ENCODE measurements at regions not wholly inside any gene's neighbourhood (a gene's known extent, or its start where the extent isn't known, plus 50 kb on each side); places are given as distances from the start of the nearest gene placed in this dataset.

DNA sequence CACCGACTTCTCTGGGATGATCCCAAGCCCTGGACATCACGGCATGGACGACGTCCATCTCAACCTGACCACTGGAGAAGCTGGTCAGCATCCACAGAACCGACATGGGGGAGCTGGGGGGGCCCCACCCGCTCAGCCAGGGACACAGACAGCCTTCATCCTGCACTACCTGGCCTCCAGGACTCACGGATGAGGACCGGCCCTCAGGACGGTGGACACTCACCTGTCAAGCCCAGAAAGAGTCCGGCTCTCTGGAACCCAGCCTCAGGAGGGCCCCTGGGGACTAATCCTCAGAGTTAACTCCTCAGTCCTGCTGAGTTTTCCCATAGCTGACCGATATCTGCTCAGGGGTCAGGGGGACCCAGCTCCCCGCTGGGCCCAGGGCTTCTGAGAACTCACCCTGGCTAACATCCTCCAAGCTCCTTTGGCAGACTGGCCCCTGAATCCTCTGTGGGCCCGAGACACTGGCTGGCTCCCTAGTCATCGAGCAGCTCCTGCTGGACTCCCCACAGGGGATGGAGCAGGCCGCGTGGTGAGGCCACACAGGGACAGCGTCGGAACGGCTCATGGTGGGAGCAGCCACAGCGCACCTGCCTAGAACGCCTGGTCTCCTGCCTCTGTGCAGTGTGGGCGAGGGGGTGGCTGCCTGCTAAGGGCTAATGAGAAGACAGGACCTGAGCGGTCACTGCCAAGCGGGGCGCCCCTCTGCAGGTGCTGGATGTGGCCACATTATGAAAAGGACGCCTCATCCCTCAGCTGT is 649.2 kb downstream of the BRD1 start:
- TF ChIP-seq ARNTL (CRISPR knock-in tag; IDR thresholded peaks at IDR 0.05; ENCODE audit: borderline replicate concordance, low read depth), result no peak
- no peak for TF ChIP-seq BACH2 (CRISPR knock-in tag; IDR thresholded peaks at IDR 0.05; ENCODE audit: borderline replicate concordance)
- no peak for TF ChIP-seq ISL1 (CRISPR knock-in tag; IDR thresholded peaks at IDR 0.05)
- TF ChIP-seq, protein P1, sequence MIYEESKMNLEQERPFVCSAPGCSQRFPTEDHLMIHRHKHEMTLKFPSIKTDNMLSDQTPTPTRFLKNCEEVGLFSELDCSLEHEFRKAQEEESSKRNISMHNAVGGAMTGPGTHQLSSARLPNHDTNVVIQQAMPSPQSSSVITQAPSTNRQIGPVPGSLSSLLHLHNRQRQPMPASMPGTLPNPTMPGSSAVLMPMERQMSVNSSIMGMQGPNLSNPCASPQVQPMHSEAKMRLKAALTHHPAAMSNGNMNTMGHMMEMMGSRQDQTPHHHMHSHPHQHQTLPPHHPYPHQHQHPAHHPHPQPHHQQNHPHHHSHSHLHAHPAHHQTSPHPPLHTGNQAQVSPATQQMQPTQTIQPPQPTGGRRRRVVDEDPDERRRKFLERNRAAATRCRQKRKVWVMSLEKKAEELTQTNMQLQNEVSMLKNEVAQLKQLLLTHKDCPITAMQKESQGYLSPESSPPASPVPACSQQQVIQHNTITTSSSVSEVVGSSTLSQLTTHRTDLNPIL (CRISPR knock-in tag; IDR thresholded peaks at IDR 0.05; ENCODE audit: low read depth), result no peak
- TF ChIP-seq ZFP30 (CRISPR knock-in tag; IDR thresholded peaks at IDR 0.05), result no peak
- no peak for TF ChIP-seq ZNF70 (CRISPR knock-in tag; IDR thresholded peaks at IDR 0.05)
- TF ChIP-seq, protein P2, sequence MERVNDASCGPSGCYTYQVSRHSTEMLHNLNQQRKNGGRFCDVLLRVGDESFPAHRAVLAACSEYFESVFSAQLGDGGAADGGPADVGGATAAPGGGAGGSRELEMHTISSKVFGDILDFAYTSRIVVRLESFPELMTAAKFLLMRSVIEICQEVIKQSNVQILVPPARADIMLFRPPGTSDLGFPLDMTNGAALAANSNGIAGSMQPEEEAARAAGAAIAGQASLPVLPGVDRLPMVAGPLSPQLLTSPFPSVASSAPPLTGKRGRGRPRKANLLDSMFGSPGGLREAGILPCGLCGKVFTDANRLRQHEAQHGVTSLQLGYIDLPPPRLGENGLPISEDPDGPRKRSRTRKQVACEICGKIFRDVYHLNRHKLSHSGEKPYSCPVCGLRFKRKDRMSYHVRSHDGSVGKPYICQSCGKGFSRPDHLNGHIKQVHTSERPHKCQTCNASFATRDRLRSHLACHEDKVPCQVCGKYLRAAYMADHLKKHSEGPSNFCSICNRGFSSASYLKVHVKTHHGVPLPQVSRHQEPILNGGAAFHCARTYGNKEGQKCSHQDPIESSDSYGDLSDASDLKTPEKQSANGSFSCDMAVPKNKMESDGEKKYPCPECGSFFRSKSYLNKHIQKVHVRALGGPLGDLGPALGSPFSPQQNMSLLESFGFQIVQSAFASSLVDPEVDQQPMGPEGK (CRISPR knock-in tag; IDR thresholded peaks at IDR 0.05; ENCODE audit: borderline replicate concordance), result no peak

Measured in SK-N-SH treated with all-trans-retinoic acid at 6 μM for 48 hours (cell line).